Left ventricle myocardium inferior (tissue), 1 donor: ENCODE measurements at regions not wholly inside any gene's neighbourhood (a gene's known extent, or its start where the extent isn't known, plus 50 kb on each side); places are given as distances from the start of the nearest gene placed in this dataset.

Source experiments
- DNase-seq: peaks from one replicate; pipeline ENCODE4 v3.0.0-alpha.2; 2020
- H3K27ac ChIP-seq: fragments of 200-600 bp; replicated peaks from 2 replicates; pipeline ENCODE4 v1.8.0; 2021
- H3K27me3 ChIP-seq: fragments of 200-600 bp; 2 replicates; pipeline ENCODE4 v1.8.0; 2021; ENCODE audit warnings: low read depth
- H3K36me3 ChIP-seq: fragments of 200-600 bp; 2 replicates; pipeline ENCODE4 v1.8.0; 2021
- H3K4me1 ChIP-seq: fragments of 200-600 bp; 2 replicates; pipeline ENCODE4 v1.8.0; 2021
- H3K4me3 ChIP-seq: fragments of 200-600 bp; 2 replicates; pipeline ENCODE4 v1.8.0; 2021; ENCODE audit warnings: mild to moderate bottlenecking, moderate library complexity
- H3K9me3 ChIP-seq: fragments of 200-600 bp; replicated peaks from 2 replicates; pipeline ENCODE4 v1.8.0; 2021
- intact Hi-C: fragments of 100-400 bp; cut with micrococcal nuclease; formaldehyde crosslinking; loops from one replicate; pipeline ENCODE4 v1.11.0; 2022
- TF ChIP-seq, protein P1 (sequence below): fragments of 200-600 bp; IDR thresholded peaks from 2 replicates; pipeline ENCODE4 v1.8.0; 2021; ENCODE audit warnings: antibody characterized with exemption, mild to moderate bottlenecking, borderline replicate concordance
- donor health status: DM: no; HTN: yes; CAD: no; lungs with severe emphysema.

DNA sequence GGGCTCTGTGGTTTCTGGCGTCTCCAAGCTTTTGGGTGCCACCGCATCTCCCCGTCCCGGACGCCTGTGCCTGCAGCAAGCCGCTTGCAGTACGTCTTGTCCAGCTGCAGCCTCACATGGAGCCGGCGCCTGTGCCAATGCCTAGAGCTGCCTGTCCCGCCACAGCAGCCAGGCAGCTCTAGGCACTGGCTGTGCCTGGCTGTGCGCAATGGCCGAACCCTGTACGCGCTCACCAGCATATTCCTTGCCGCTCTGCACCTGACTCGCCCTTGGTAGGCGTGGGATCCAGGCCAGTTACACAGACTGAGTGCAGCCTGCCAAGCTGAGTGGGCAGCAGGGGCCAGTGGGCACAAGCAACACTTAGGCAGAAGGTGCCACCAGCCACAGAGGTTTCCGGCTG is 381.2 kb upstream of the SORCS1 start:
- Histone ChIP-seq H3K4me1 (no peaks in the 10 kb centered on the region), H3K9me3 (peaks cover 9% of the 10 kb centered on the region), H3K27me3 (no peaks in the 10 kb centered on the region), H3K27ac (no peak overlapping the region), H3K36me3 (no peaks in the 10 kb centered on the region), H3K4me3 (no peak overlapping the region)
- DNase-seq, result no peak
- intact Hi-C loops, result no loop called here
- TF ChIP-seq, protein P1, sequence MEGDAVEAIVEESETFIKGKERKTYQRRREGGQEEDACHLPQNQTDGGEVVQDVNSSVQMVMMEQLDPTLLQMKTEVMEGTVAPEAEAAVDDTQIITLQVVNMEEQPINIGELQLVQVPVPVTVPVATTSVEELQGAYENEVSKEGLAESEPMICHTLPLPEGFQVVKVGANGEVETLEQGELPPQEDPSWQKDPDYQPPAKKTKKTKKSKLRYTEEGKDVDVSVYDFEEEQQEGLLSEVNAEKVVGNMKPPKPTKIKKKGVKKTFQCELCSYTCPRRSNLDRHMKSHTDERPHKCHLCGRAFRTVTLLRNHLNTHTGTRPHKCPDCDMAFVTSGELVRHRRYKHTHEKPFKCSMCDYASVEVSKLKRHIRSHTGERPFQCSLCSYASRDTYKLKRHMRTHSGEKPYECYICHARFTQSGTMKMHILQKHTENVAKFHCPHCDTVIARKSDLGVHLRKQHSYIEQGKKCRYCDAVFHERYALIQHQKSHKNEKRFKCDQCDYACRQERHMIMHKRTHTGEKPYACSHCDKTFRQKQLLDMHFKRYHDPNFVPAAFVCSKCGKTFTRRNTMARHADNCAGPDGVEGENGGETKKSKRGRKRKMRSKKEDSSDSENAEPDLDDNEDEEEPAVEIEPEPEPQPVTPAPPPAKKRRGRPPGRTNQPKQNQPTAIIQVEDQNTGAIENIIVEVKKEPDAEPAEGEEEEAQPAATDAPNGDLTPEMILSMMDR, result no peak

DNA sequence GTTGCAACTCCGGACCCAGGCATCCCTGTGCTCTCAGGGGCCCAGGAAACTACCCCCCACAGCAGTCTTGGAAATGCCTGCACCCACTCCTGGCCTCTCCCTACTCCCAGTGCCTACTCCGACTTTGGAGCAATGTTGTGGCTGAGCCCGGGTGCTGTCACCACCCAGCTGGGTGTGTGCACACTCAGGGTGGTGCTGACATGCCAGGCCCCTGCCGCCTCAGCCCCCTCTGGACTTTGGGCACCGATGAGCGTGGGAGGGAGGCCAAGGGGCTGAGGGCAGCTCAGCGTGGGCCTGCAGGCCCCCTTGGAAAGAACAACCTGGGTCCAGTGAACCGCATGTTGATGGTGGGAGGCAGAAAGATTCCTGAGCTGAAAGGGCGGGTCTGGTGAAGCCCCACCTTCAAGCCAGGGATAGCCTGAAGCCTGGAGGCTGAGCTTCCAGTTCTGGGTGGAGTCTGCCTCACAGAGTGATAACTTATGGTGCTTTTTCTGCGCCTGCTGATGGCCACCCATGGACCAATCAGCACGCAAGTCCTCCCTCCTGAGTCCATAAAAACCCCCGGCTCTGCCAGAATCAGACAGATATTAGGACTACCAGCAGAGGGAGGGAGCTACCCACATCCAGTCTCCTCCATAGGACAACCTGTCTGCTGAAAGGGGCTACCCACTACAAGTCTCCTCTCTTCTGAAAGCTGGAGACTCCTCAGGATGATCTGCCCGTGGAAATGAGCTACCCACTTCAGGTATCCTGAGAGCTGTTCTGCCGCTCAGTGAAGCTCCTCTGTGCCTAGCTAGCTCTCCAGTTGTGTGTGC is 380.4 kb upstream of the SORCS1 start:
- Histone ChIP-seq H3K36me3 (no peaks in the 10 kb centered on the region), H3K9me3 (peaks cover 1% of the 10 kb centered on the region), H3K27me3 (no peaks in the 10 kb centered on the region), H3K4me1 (no peaks in the 10 kb centered on the region), H3K27ac (no peak overlapping the region), H3K4me3 (no peak overlapping the region)
- intact Hi-C loops, result no loop called here
- TF ChIP-seq, protein P1, result no peak
- DNase-seq, result no peak

DNA sequence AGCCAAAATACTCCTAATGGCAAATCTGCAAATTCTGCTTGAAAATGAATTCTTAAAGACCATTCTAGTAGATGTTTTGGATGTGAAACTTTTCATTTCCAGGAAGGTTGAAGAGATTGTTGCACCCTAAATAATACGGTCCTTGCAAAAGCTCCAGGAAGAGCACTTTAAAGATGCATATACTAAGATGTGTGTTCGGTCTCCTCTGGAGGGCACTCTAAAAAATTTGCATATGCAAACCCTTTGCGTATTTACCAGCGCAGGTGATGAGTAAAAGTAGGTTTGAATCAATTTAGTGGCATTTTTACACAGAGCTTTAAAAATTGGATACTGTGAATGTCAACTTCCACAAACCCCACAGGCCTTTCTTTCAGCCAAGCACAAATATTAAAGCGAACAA is 378.1 kb upstream of the SORCS1 start:
- TF ChIP-seq, protein P1, result no peak
- no peak for DNase-seq
- H3K4me1 ChIP-seq, result no peaks in the 10 kb centered on the region
- intact Hi-C loops, result no loop called here
- no peak overlapping the region for H3K4me3 ChIP-seq
- H3K27ac ChIP-seq, result no peak overlapping the region
- no peaks in the 10 kb centered on the region for H3K9me3 ChIP-seq
- H3K36me3 ChIP-seq, result no peaks in the 10 kb centered on the region
- H3K27me3 ChIP-seq, result no peaks in the 10 kb centered on the region

DNA sequence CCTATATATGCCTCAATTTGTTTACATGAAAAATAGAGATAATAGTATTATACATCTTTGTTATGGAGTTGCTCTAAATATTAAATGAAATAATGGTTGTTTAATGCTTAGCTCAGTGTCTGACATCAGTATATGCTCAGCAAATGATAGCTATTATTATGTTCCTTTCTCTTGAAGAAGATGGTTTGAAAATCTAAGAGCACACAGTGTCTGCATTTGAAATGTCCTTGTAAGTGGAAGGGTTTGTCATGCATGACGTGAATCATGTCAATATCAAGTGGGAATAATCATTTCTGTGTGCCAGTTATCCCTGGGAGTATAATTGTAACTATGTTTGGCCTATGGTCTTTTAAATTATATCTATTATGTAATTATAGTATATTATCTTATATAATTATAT is 377.5 kb upstream of the SORCS1 start:
- Histone ChIP-seq H3K9me3 (no peaks in the 10 kb centered on the region), H3K27me3 (no peaks in the 10 kb centered on the region), H3K4me1 (no peaks in the 10 kb centered on the region), H3K36me3 (no peaks in the 10 kb centered on the region), H3K4me3 (no peak overlapping the region), H3K27ac (no peak overlapping the region)
- no peak for DNase-seq
- intact Hi-C loops, result no loop called here
- TF ChIP-seq, protein P1, result no peak

DNA sequence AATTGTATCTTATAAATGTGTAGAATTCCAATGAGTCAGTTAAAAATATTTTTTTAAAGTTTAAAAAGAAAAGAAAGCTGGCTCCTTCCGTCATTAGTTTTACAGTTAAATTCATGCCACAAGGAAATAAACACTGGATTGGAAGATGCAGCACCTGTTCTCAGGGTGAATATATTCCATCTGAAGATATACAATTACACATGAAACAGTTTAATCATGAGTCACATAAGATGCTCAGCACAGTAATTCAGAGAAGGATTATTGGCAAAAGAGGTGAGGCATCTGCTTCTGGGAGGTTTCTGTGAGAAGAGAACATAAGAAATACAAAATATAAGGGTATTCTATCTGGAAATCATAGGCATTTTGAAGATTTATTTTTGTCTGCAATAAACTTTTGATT is 376.5 kb upstream of the SORCS1 start:
- intact Hi-C loops, result no loop called here

More for the DNA sequence above, 376.5 kb upstream of the SORCS1 start:
- no peak for DNase-seq
- Histone ChIP-seq H3K27ac (no peak overlapping the region), H3K36me3 (no peaks in the 10 kb centered on the region), H3K9me3 (no peaks in the 10 kb centered on the region), H3K27me3 (no peaks in the 10 kb centered on the region), H3K4me3 (no peak overlapping the region), H3K4me1 (no peaks in the 10 kb centered on the region)
- TF ChIP-seq, protein P1, result no peak
